ENCODE measurements at regions not wholly inside any gene's neighbourhood (a gene's known extent, or its start where the extent isn't known, plus 50 kb on each side); places are given as distances from the start of the nearest gene placed in this dataset.
"Not testable (repeated sequence)": the region's sequence is repeated elsewhere in the genome, so short reads cannot be mapped to it uniquely, and the experiment has no call there.

DNA sequence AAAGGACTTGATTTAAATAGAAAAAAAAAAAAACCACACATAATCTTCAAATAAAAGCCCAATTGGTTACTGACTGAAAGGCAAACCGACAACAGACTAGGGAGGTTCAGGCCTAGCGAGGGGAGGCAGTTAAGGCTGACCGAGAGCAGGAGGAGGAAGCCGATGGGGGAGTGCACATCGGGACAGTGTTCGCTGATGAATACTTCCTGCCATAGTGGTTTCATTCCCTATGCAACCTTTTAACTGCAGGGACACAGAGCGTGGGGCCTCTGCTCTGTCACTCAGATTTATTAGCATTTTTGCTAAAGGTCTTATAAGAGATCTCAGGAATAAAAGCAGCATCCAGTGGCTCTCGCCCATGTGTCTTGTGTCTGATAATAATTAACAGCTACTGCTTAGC is 343.2 kb upstream of the CHRNA7 start:
- TF ChIP-seq, protein P1, sequence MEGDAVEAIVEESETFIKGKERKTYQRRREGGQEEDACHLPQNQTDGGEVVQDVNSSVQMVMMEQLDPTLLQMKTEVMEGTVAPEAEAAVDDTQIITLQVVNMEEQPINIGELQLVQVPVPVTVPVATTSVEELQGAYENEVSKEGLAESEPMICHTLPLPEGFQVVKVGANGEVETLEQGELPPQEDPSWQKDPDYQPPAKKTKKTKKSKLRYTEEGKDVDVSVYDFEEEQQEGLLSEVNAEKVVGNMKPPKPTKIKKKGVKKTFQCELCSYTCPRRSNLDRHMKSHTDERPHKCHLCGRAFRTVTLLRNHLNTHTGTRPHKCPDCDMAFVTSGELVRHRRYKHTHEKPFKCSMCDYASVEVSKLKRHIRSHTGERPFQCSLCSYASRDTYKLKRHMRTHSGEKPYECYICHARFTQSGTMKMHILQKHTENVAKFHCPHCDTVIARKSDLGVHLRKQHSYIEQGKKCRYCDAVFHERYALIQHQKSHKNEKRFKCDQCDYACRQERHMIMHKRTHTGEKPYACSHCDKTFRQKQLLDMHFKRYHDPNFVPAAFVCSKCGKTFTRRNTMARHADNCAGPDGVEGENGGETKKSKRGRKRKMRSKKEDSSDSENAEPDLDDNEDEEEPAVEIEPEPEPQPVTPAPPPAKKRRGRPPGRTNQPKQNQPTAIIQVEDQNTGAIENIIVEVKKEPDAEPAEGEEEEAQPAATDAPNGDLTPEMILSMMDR (conservative IDR thresholded peaks at IDR 0.05 in 1 of 2, IDR thresholded peaks at IDR 0.05 in 1 of 2; ENCODE audit: low read depth in 1 of 2, low read length in 2 of 2) = not testable (repeated sequence)
- not testable (repeated sequence) for TF ChIP-seq EZH2 (IDR thresholded peaks at IDR 0.05; ENCODE audit: low read length, missing control alignments)
